Loucy (cell line): ENCODE measurements at regions not wholly inside any gene's neighbourhood (a gene's known extent, or its start where the extent isn't known, plus 50 kb on each side); places are given as distances from the start of the nearest gene placed in this dataset.
"Not testable (repeated sequence)": the region's sequence is repeated elsewhere in the genome, so short reads cannot be mapped to it uniquely, and the experiment has no call there.

ENCODE experiments used
- H2AFZ ChIP-seq: fragments of 200-600 bp; sonication (generic); 2 replicates; pipeline ENCODE4 v1.6.0; 2016; ENCODE audit warnings: antibody characterized with exemption, mild to moderate bottlenecking, low read length, moderate library complexity
- H3F3A ChIP-seq: fragments of 200-600 bp; 2 replicates; pipeline ENCODE4 v1.6.0; 2016; ENCODE audit warnings: antibody characterized with exemption, low read depth, mild to moderate bottlenecking
- H3K27me3 ChIP-seq: fragments of 200-600 bp; sonication (generic); 2 replicates; pipeline ENCODE4 v1.6.1; 2014; ENCODE audit warnings: low read length, mild to moderate bottlenecking; ENCODE audit not compliant: insufficient read depth, poor library complexity, severe bottlenecking
- H3K36me3 ChIP-seq: fragments of 200-600 bp; sonication (generic); 2 replicates; pipeline ENCODE4 v1.6.1; 2016; ENCODE audit warnings: low read length; ENCODE audit not compliant: insufficient read depth
- H3K4me1 ChIP-seq: fragments of 200-600 bp; sonication (generic); 2 replicates; pipeline ENCODE4 v1.5.1; 2014; ENCODE audit warnings: low read length, mild to moderate bottlenecking; ENCODE audit not compliant: insufficient read depth, poor library complexity, severe bottlenecking
- H3K4me2 ChIP-seq: fragments of 200-600 bp; sonication (generic); 2 replicates; pipeline ENCODE4 v1.6.0; 2014; ENCODE audit warnings: antibody characterized with exemption, low read length, low read depth, mild to moderate bottlenecking; ENCODE audit not compliant: poor library complexity, severe bottlenecking
- H3K4me3 ChIP-seq: fragments of 200-600 bp; sonication (generic); 2 replicates; pipeline ENCODE4 v1.5.1; 2014; ENCODE audit warnings: low read length, mild to moderate bottlenecking, mixed read lengths; ENCODE audit not compliant: poor library complexity, severe bottlenecking
- H3K79me2 ChIP-seq: fragments of 200-600 bp; sonication (generic); 2 replicates; pipeline ENCODE4 v1.6.1; 2014; ENCODE audit warnings: low read length; ENCODE audit not compliant: insufficient read depth
- H3K9ac ChIP-seq: fragments of 200-600 bp; sonication (generic); 2 replicates; pipeline ENCODE4 v1.6.0; 2014; ENCODE audit warnings: mild to moderate bottlenecking, low read depth, low read length, moderate library complexity; ENCODE audit not compliant: poor library complexity, severe bottlenecking
- H3K9me2 ChIP-seq: fragments of 200-600 bp; sonication (generic); replicated peaks from 2 replicates; pipeline ENCODE4 v1.6.1; 2016; ENCODE audit warnings: low read depth, low read length, mixed read lengths
- H3K9me3 ChIP-seq: fragments of 200-600 bp; sonication (generic); 2 replicates; pipeline ENCODE4 v1.6.1; 2014; ENCODE audit warnings: mild to moderate bottlenecking, antibody characterized with exemption, low read length, low read depth; ENCODE audit not compliant: insufficient read depth
- H4K20me1 ChIP-seq: fragments of 200-600 bp; sonication (generic); 2 replicates; pipeline ENCODE4 v1.6.0; 2014; ENCODE audit warnings: antibody characterized with exemption, low read length, mild to moderate bottlenecking; ENCODE audit not compliant: insufficient read depth, poor library complexity, severe bottlenecking
- EZH2phosphoT487 ChIP-seq: fragments of 200-600 bp; IDR thresholded peaks from 2 replicates; pipeline ENCODE4 v1.6.1; 2018; ENCODE audit warnings: antibody characterized with exemption, mild to moderate bottlenecking, moderate library complexity, borderline replicate concordance
- TF ChIP-seq, protein P1 (sequence below): fragments of 200-600 bp; sonication (generic); conservative IDR thresholded peaks from 2 replicates; pipeline ENCODE4 v1.5.1; 2014; ENCODE audit warnings: mild to moderate bottlenecking, antibody characterized with exemption, low read length

DNA sequence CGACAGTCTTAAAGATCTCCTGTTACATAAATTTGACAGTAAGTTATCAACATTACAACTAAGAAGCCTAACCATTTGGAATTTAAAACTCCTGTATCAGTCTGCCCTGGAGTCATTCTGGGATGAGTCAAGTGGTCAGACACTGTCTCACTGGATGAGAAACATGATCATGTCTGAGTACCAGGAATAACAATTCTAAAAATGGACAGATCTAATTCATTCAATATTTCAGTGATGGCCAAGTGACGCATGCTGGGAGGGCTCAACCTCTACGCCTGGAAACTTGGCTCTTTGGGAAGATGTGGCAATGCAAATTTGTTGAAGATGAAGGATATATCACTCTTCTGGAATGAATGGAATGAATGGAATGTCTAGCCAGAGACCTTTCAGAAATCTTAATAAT is 1427.2 kb downstream of the STIM2 start:
- Histone ChIP-seq H3K79me2 (no peaks in the 10 kb centered on the region), H3K27me3 (no peaks in the 10 kb centered on the region), H3K9ac (no peak overlapping the region), H2AFZ (no peak overlapping the region), H4K20me1 (no peaks in the 10 kb centered on the region), H3K9me3 (no peaks in the 10 kb centered on the region), H3K4me1 (no peaks in the 10 kb centered on the region), H3F3A (no peaks in the 10 kb centered on the region), H3K36me3 (no peaks in the 10 kb centered on the region), H3K9me2 (no peaks in the 10 kb centered on the region), H3K4me3 (no peak overlapping the region), H3K4me2 (no peak overlapping the region)
- TF ChIP-seq EZH2phosphoT487, result no peak
- TF ChIP-seq, protein P1, sequence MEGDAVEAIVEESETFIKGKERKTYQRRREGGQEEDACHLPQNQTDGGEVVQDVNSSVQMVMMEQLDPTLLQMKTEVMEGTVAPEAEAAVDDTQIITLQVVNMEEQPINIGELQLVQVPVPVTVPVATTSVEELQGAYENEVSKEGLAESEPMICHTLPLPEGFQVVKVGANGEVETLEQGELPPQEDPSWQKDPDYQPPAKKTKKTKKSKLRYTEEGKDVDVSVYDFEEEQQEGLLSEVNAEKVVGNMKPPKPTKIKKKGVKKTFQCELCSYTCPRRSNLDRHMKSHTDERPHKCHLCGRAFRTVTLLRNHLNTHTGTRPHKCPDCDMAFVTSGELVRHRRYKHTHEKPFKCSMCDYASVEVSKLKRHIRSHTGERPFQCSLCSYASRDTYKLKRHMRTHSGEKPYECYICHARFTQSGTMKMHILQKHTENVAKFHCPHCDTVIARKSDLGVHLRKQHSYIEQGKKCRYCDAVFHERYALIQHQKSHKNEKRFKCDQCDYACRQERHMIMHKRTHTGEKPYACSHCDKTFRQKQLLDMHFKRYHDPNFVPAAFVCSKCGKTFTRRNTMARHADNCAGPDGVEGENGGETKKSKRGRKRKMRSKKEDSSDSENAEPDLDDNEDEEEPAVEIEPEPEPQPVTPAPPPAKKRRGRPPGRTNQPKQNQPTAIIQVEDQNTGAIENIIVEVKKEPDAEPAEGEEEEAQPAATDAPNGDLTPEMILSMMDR, result no peak

DNA sequence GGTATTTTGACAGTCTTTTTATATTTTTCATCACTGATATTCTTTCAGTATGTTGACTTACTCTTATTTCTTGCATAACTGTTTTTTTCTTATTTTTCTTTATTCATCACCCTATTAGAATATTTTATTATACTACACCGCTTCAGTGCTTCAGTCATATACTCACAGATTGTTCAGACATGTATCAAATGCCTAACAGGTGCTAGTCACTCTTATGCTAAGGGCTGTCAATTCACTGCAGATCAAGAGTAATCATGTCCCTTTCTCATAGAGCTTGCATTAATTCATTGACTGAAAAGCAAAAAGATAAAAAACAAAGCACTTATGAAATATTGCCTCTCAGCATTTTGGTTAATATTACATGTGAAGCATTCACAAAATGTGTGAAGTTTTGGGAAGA is 1435.6 kb downstream of the STIM2 start:
- Histone ChIP-seq H3K9me2 (no peaks in the 10 kb centered on the region), H3K4me2 (no peak overlapping the region), H3K4me1 (no peaks in the 10 kb centered on the region), H3K79me2 (no peaks in the 10 kb centered on the region), H3K9me3 (no peaks in the 10 kb centered on the region), H3K36me3 (no peaks in the 10 kb centered on the region), H3K27me3 (no peaks in the 10 kb centered on the region), H4K20me1 (no peaks in the 10 kb centered on the region), H2AFZ (no peak overlapping the region), H3F3A (no peaks in the 10 kb centered on the region), H3K4me3 (no peak overlapping the region), H3K9ac (no peak overlapping the region)
- TF ChIP-seq, protein P1, result no peak
- no peak for TF ChIP-seq EZH2phosphoT487

DNA sequence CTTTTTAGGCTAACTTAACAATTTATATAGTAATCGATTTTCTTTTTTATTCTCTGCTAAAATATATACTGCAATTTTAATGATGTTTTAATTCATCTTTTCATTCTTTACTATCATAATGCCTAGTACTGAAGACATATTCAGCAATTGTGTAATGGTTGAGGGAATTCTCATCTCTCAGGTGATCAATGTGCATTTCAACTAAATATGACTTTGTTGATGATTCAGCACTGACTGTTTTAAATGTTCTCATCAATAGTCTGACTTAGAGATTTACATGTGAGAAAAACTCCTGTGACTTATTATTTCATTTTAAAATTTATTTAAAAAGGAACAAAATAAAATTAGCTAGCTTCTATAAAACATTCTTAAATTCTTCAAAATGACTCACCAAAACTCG is 1450.3 kb downstream of the STIM2 start:
- no peaks in the 10 kb centered on the region for H3F3A ChIP-seq
- no peaks in the 10 kb centered on the region for H3K4me1 ChIP-seq
- TF ChIP-seq, protein P1, result no peak
- no peak for TF ChIP-seq EZH2phosphoT487

DNA sequence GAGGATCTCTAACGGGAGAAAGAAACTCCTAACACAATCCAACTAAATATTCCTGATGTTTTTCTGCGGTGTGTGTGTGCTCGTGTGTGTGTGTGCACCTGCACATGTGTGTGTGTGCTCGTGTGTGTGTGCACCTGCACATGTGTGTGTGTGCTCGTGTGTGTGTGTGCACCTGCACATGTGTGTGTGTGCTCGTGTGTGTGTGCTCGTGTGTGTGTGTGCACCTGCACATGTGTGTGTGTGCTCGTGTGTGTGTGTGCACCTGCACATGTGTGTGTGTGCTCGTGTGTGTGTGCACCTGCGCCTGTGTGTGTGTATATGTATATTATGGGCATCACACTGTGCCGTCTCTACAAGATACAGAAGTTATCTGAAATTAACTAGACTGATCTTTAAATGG is 1451.9 kb downstream of the STIM2 start:
- H3K79me2 ChIP-seq, H3F3A ChIP-seq, H3K4me1 ChIP-seq, H3K4me3 ChIP-seq, H2AFZ ChIP-seq, H3K36me3 ChIP-seq, H4K20me1 ChIP-seq, H3K9me2 ChIP-seq, H3K27me3 ChIP-seq, H3K4me2 ChIP-seq, H3K9ac ChIP-seq, H3K9me3 ChIP-seq: not testable (repeated sequence)

More for the DNA sequence above, 1450.3 kb downstream of the STIM2 start:
- Histone ChIP-seq H3K36me3 (no peaks in the 10 kb centered on the region), H3K4me2 (no peak overlapping the region), H3K27me3 (no peaks in the 10 kb centered on the region), H2AFZ (no peak overlapping the region), H3K9me2 (no peaks in the 10 kb centered on the region), H3K9me3 (no peaks in the 10 kb centered on the region), H3K9ac (no peak overlapping the region), H4K20me1 (no peaks in the 10 kb centered on the region), H3K79me2 (no peaks in the 10 kb centered on the region), H3K4me3 (no peak overlapping the region)
